NCI-H2107 (cell line): ENCODE measurements at regions not wholly inside any gene's neighbourhood (a gene's known extent, or its start where the extent isn't known, plus 50 kb on each side); places are given as distances from the start of the nearest gene placed in this dataset.
"Not testable (repeated sequence)": the region's sequence is repeated elsewhere in the genome, so short reads cannot be mapped to it uniquely, and the experiment has no call there.

ENCODE experiments used
- DNase-seq: peaks from one replicate; lab custom pipeline; 2025; lab: John Stamatoyannopoulos, UW

GRCh38 chr10:22875581-22875980 is 52.3 kb upstream of the ARMC3 start:
- no peak for DNase-seq

GRCh38 chr10:22874189-22874854 is 53.5 kb upstream of the ARMC3 start:
- peak; percentile 49 for DNase-seq

- DNase-seq, result no peak
Measured at GRCh38 chr10:22856444-22857074, 71.3 kb upstream of the ARMC3 start.

- DNase-seq, result no peak
Measured at GRCh38 chr10:22854935-22855421, 72.9 kb upstream of the ARMC3 start.

GRCh38 chr10:22853906-22854447 is 73.9 kb upstream of the ARMC3 start:
- no peak for DNase-seq

GRCh38 chr10:22852712-22853353 is 75.0 kb upstream of the ARMC3 start:
- no peak for DNase-seq

GRCh38 chr10:22851865-22852239 is 76.0 kb upstream of the ARMC3 start:
- no peak for DNase-seq

GRCh38 chr10:22850541-22850940 is 77.3 kb upstream of the ARMC3 start:
- DNase-seq, result no peak

- DNase-seq, result no peak
Measured at GRCh38 chr10:22849077-22849805, 78.6 kb upstream of the ARMC3 start.

GRCh38 chr10:22848509-22848908 is 79.3 kb upstream of the ARMC3 start:
- DNase-seq, result no peak

- no peak for DNase-seq
Measured at GRCh38 chr10:22846294-22846693, 81.6 kb upstream of the ARMC3 start.

- DNase-seq, result no peak
Measured at GRCh38 chr10:22839639-22840038, 88.2 kb upstream of the ARMC3 start.

GRCh38 chr10:22837771-22838170 is 90.1 kb upstream of the ARMC3 start:
- DNase-seq, result no peak

GRCh38 chr10:22837351-22837750 is 90.5 kb upstream of the ARMC3 start:
- no peak for DNase-seq

- no peak for DNase-seq
Measured at GRCh38 chr10:22834471-22834870, 93.4 kb upstream of the ARMC3 start.

- DNase-seq, result no peak
Measured at GRCh38 chr10:22833781-22834180, 94.1 kb upstream of the ARMC3 start.

GRCh38 chr10:22833353-22833752 is 94.5 kb upstream of the ARMC3 start:
- no peak for DNase-seq

GRCh38 chr10:22832851-22833250 is 95.0 kb upstream of the ARMC3 start:
- DNase-seq, result no peak

GRCh38 chr10:22832066-22832602 is 95.7 kb upstream of the ARMC3 start:
- no peak for DNase-seq

GRCh38 chr10:22831586-22831985 is 96.3 kb upstream of the ARMC3 start:
- DNase-seq, result no peak

- not testable (repeated sequence) for DNase-seq
Measured at GRCh38 chr10:22828712-22829111, 99.1 kb upstream of the ARMC3 start.

- no peak for DNase-seq
Measured at GRCh38 chr10:22825841-22826240, 102.0 kb upstream of the ARMC3 start.
